LNCaP clone FGC (cell line): ENCODE measurements at regions not wholly inside any gene's neighbourhood (a gene's known extent, or its start where the extent isn't known, plus 50 kb on each side); places are given as distances from the start of the nearest gene placed in this dataset.

Source experiments
- DNase-seq: peaks from one replicate; pipeline ENCODE4 v3.0.0-alpha.2; 2011; ENCODE audit warnings: low read depth
- H3K4me3 ChIP-seq: 2 replicates; pipeline ENCODE4 v1.5.1; 2011; ENCODE audit warnings: mild to moderate bottlenecking, low read depth, low read length, control low read depth
- CTCF ChIP-seq: IDR thresholded peaks from 2 replicates; pipeline ENCODE4 v1.5.1; 2012; ENCODE audit warnings: mild to moderate bottlenecking; ENCODE audit not compliant: control insufficient read depth, insufficient read depth; ENCODE audit errors: extremely low read depth

DNA sequence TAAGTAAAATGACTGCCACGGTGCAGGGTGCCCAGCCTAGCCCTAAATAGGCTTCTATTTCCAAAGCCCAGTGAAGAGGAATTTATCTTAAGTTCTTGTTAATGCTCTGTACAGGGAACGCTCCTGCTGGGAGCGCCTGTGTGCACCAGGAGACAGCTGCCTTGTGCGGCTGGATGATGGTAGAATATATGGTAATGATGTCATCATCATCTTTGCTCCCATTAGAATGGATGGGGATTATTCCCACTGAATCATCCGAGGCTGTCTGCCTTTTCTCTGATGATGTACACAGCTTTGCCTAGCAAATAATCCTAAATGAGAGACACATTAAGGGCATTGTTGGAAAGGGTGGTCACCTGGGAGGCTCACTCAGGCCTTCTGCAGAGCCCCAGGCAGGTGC lies 928.1 kb downstream of the CCSER2 start:
- DNase-seq, result no peak
- no peak for TF ChIP-seq CTCF

DNA sequence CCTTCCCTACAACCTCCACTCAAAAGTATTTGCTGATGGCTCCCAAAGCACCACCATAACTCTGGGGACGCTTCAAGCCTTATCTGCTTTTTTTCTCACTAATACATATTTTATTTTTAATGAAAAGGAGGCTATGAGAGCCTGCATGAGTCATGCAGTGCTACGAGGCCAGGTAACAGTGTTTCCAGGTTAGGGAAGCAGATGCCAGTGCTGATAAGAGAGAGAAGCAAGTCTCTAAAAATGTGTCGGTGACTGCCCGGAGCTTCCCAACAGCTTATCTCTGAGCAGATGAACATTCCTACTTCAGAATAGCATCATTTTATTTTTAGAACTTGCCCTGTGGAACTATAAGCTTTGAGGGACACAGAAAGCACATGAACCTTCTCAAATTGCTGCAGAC lies 931.5 kb downstream of the CCSER2 start:
- H3K4me3 ChIP-seq, result no peak overlapping the region
- no peak for TF ChIP-seq CTCF
- DNase-seq, result no peak

More for the DNA sequence above, 928.1 kb downstream of the CCSER2 start:
- H3K4me3 ChIP-seq, result no peak overlapping the region

- no peak for TF ChIP-seq CTCF
- DNase-seq, result no peak
- H3K4me3 ChIP-seq, result no peak overlapping the region
Measured at GRCh38 chr10:85262992-85263391, 934.6 kb downstream of the CCSER2 start.

- no peak for DNase-seq
- TF ChIP-seq CTCF, result no peak
- no peak overlapping the region for H3K4me3 ChIP-seq
Measured at GRCh38 chr10:85265121-85265520, 936.7 kb downstream of the CCSER2 start.

- DNase-seq, result no peak
- H3K4me3 ChIP-seq, result no peak overlapping the region
- no peak for TF ChIP-seq CTCF
Measured at GRCh38 chr10:85266808-85267207, 938.4 kb downstream of the CCSER2 start.

- DNase-seq, result no peak
- TF ChIP-seq CTCF, result no peak
- no peak overlapping the region for H3K4me3 ChIP-seq
Measured at GRCh38 chr10:85280014-85280413, 951.6 kb downstream of the CCSER2 start.

- H3K4me3 ChIP-seq, result no peak overlapping the region
- DNase-seq, result no peak
- TF ChIP-seq CTCF, result no peak
Measured at GRCh38 chr10:85284778-85285770, 956.7 kb downstream of the CCSER2 start.
